H1 (cell line): ENCODE measurements at regions not wholly inside any gene's neighbourhood (a gene's known extent, or its start where the extent isn't known, plus 50 kb on each side); places are given as distances from the start of the nearest gene placed in this dataset.

Experiments used
- ASH2L ChIP-seq: fragments of 200-600, 300-600 bp; sonication (generic); IDR thresholded peaks from one replicate; pipeline ENCODE4 v1.7.1; 2017; ENCODE audit warnings: low read length
- CTCF ChIP-seq, 3 experiments: IDR thresholded peaks; 1 replicate in 2 of 3; 2 replicates in 1 of 3; pipeline versions ENCODE4 v1.5.1 to v1.6.1; 2011; ENCODE audit warnings: low read length in 3 of 3, mild to moderate bottlenecking in 3 of 3, inconsistent platforms in 2 of 3, low read depth in 1 of 3, moderate library complexity in 1 of 3; ENCODE audit not compliant: insufficient read depth in 1 of 3; ENCODE audit errors: control extremely low read depth in 1 of 3
- POLR2AphosphoS5 ChIP-seq: IDR thresholded peaks from 2 replicates; pipeline ENCODE4 v1.6.1; 2011; ENCODE audit warnings: low read depth, low read length
- SP2 ChIP-seq: IDR thresholded peaks from 2 replicates; pipeline ENCODE4 v1.6.1; 2012; ENCODE audit warnings: mild to moderate bottlenecking, low read length, inconsistent platforms

- TF ChIP-seq CTCF (IDR thresholded peaks at IDR 0.05; ENCODE audit: control extremely low read depth in 1 of 3, insufficient read depth in 1 of 3, low read depth in 1 of 3, low read length in 3 of 3): no peak
- no peak for TF ChIP-seq POLR2AphosphoS5
- no peak for TF ChIP-seq ASH2L
- no peak for TF ChIP-seq SP2
These were observed 233.0 kb upstream of the TNP1 start for GRCh38 chr2:217092710-217093379.
